ENCODE measurements at regions not wholly inside any gene's neighbourhood (a gene's known extent, or its start where the extent isn't known, plus 50 kb on each side); places are given as distances from the start of the nearest gene placed in this dataset.

DNA sequence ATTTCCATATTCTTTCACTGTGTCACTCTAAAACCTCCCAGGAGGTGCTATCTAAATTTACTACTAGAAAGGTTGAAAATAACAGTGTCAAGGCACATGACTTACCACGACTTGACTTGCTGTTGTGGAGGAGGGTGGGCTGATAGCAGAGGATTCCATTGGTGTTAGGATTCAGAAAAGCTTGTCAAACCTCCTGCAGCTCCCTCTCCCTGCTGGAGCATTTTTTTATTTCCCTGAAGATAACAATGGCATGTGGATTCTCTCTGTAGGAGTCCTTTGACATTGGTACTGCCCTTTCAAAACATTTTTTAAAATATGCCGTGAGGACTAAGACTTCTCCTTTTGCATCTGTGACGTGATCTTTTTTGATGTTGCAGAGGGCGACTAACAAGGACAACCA lies 696.9 kb upstream of the GYPC start:
- no peak for ATAC-seq
- CTCF ChIA-PET (ENCODE audit: low intra/inter-chr PET ratio, low total read pairs), result no interaction called here

GRCh38 chr2:125961739-125962138 lies 694.2 kb upstream of the GYPC start:
- no peaks in the 10 kb centered on the region for H3K27me3 ChIP-seq (ENCODE audit: control insufficient read depth in 1 of 2, insufficient read depth in 2 of 2, low read length in 2 of 2)
- intact Hi-C loops (cut with micrococcal nuclease; ENCODE audit: unreplicated experiment), result no loop called here
- DNase-seq (ENCODE audit: low spot score) (no peak), FAIRE-seq (no peak), ATAC-seq (no peak)
- H2AFZ ChIP-seq (ENCODE audit: low read length), result no peak overlapping the region
- in situ Hi-C loops (cut with HindIII; ENCODE audit: extremely low pct_ligation_motif_present, low pct_unique_long_range_greater_than_20kb), result no loop called here
- peaks cover 67% of the 10 kb centered on the region for H3K9me3 ChIP-seq (ENCODE audit: low read length)
- POLR2A ChIA-PET, result no interaction called here
- no peaks in the 10 kb centered on the region for H3K36me3 ChIP-seq (replicated peaks in 1 of 2; ENCODE audit: control insufficient read depth in 1 of 2, insufficient read depth in 2 of 2, low read length in 2 of 2)
- H3K9ac ChIP-seq (ENCODE audit: insufficient read depth, low read depth, low read length), result no peak overlapping the region
- no peak for TF ChIP-seq MYPOP (CRISPR knock-in tag; IDR thresholded peaks at IDR 0.05)
- TF ChIP-seq ZNF644 (CRISPR knock-in tag; IDR thresholded peaks at IDR 0.05; ENCODE audit: low read depth), result no peak
- TF ChIP-seq MEF2D (CRISPR knock-in tag; IDR thresholded peaks at IDR 0.05), result no peak
- TF ChIP-seq YEATS4 (CRISPR knock-in tag; IDR thresholded peaks at IDR 0.05; ENCODE audit: borderline replicate concordance), result no peak
- TF ChIP-seq ZNF30 (CRISPR knock-in tag; IDR thresholded peaks at IDR 0.05), result no peak
- no peak for TF ChIP-seq SALL1 (CRISPR knock-in tag; IDR thresholded peaks at IDR 0.05)
- TF ChIP-seq ZFYVE20 (CRISPR knock-in tag; IDR thresholded peaks at IDR 0.05; ENCODE audit: borderline replicate concordance, low read depth), result no peak
- no peak for TF ChIP-seq ZNF83 (CRISPR knock-in tag; IDR thresholded peaks at IDR 0.05; ENCODE audit: borderline replicate concordance)
- no peak for TF ChIP-seq ZNF207 (IDR thresholded peaks at IDR 0.05; ENCODE audit: borderline replicate concordance)
- no peak for TF ChIP-seq SAP130 (CRISPR knock-in tag; IDR thresholded peaks at IDR 0.05; ENCODE audit: low read depth)
- TF ChIP-seq, protein P1, sequence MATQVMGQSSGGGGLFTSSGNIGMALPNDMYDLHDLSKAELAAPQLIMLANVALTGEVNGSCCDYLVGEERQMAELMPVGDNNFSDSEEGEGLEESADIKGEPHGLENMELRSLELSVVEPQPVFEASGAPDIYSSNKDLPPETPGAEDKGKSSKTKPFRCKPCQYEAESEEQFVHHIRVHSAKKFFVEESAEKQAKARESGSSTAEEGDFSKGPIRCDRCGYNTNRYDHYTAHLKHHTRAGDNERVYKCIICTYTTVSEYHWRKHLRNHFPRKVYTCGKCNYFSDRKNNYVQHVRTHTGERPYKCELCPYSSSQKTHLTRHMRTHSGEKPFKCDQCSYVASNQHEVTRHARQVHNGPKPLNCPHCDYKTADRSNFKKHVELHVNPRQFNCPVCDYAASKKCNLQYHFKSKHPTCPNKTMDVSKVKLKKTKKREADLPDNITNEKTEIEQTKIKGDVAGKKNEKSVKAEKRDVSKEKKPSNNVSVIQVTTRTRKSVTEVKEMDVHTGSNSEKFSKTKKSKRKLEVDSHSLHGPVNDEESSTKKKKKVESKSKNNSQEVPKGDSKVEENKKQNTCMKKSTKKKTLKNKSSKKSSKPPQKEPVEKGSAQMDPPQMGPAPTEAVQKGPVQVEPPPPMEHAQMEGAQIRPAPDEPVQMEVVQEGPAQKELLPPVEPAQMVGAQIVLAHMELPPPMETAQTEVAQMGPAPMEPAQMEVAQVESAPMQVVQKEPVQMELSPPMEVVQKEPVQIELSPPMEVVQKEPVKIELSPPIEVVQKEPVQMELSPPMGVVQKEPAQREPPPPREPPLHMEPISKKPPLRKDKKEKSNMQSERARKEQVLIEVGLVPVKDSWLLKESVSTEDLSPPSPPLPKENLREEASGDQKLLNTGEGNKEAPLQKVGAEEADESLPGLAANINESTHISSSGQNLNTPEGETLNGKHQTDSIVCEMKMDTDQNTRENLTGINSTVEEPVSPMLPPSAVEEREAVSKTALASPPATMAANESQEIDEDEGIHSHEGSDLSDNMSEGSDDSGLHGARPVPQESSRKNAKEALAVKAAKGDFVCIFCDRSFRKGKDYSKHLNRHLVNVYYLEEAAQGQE (IDR thresholded peaks at IDR 0.05; ENCODE audit: borderline replicate concordance in 1 of 2, low read depth in 1 of 2, low read length in 2 of 2), result no peak
- H3K79me2 ChIP-seq (ENCODE audit: insufficient read depth, low read length), result no peaks in the 10 kb centered on the region
- 0% methylated on average over 1 of the region's 1 CpG for WGBS (ENCODE audit: low lambda C conversion rate)
- no peaks in the 10 kb centered on the region for H4K20me1 ChIP-seq (ENCODE audit: insufficient read depth, low read length)
- no peak overlapping the region for H3K4me3 ChIP-seq (replicated peaks in 1 of 3; ENCODE audit: insufficient read depth in 1 of 3, low read depth in 2 of 3, low read length in 3 of 3)
- CTCF ChIA-PET (ENCODE audit: low intra/inter-chr PET ratio, low total read pairs), result no interaction called here
- H3K27ac ChIP-seq (ENCODE audit: extremely low read length, insufficient read depth, low read length), result no peak overlapping the region
- H3K4me1 ChIP-seq (ENCODE audit: insufficient read depth, low read length), result no peaks in the 10 kb centered on the region
- no TSS peak for BruUV-seq (replicated peaks)
- no peak overlapping the region for H3K4me2 ChIP-seq (ENCODE audit: low read depth, low read length)

More for the DNA sequence above, 696.9 kb upstream of the GYPC start:
- Histone ChIP-seq H4K20me1 (ENCODE audit: insufficient read depth, low read length) (no peaks in the 10 kb centered on the region), H2AFZ (ENCODE audit: low read length) (no peak overlapping the region), H3K4me1 (ENCODE audit: insufficient read depth, low read length) (no peaks in the 10 kb centered on the region), H3K36me3 (replicated peaks in 1 of 2; ENCODE audit: control insufficient read depth in 1 of 2, insufficient read depth in 2 of 2, low read length in 2 of 2) (no peaks in the 10 kb centered on the region), H3K27me3 (ENCODE audit: control insufficient read depth in 1 of 2, insufficient read depth in 2 of 2, low read length in 2 of 2) (no peaks in the 10 kb centered on the region), H3K9ac (ENCODE audit: insufficient read depth, low read depth, low read length) (no peak overlapping the region), H3K79me2 (ENCODE audit: insufficient read depth, low read length) (no peaks in the 10 kb centered on the region), H3K4me2 (ENCODE audit: low read depth, low read length) (no peak overlapping the region), H3K27ac (ENCODE audit: extremely low read length, insufficient read depth, low read length) (no peak overlapping the region), H3K9me3 (ENCODE audit: low read length) (peaks cover 69% of the 10 kb centered on the region), H3K4me3 (replicated peaks in 1 of 3; ENCODE audit: insufficient read depth in 1 of 3, low read depth in 2 of 3, low read length in 3 of 3) (no peak overlapping the region)
- TF ChIP-seq RXRA (CRISPR knock-in tag; IDR thresholded peaks at IDR 0.05) (no peak), MYNN (CRISPR knock-in tag; IDR thresholded peaks at IDR 0.05; ENCODE audit: low read depth) (no peak), ZNF691 (CRISPR knock-in tag; IDR thresholded peaks at IDR 0.05; ENCODE audit: borderline replicate concordance, low read depth) (no peak), ZNF749 (CRISPR knock-in tag; IDR thresholded peaks at IDR 0.05; ENCODE audit: borderline replicate concordance) (no peak), SP1 (IDR thresholded peaks at IDR 0.05) (no peak), SP1 (CRISPR knock-in tag; IDR thresholded peaks at IDR 0.05) (no peak), SNAPC2 (CRISPR knock-in tag; IDR thresholded peaks at IDR 0.05) (no peak), AKAP8 (CRISPR knock-in tag; IDR thresholded peaks at IDR 0.05) (no peak)
- FAIRE-seq (no peak), DNase-seq (ENCODE audit: low spot score) (no peak)
- in situ Hi-C loops (cut with HindIII; ENCODE audit: extremely low pct_ligation_motif_present, low pct_unique_long_range_greater_than_20kb), result no loop called here
- intact Hi-C loops (cut with micrococcal nuclease; ENCODE audit: unreplicated experiment), result no loop called here
- POLR2A ChIA-PET, result no interaction called here
- BruUV-seq (replicated peaks), result no TSS peak
- WGBS (ENCODE audit: low lambda C conversion rate), result 7% methylated on average over 4 of the region's 4 CpGs

All from HepG2 (cell line).